ENCODE measurements at regions not wholly inside any gene's neighbourhood (a gene's known extent, or its start where the extent isn't known, plus 50 kb on each side); places are given as distances from the start of the nearest gene placed in this dataset.

DNA sequence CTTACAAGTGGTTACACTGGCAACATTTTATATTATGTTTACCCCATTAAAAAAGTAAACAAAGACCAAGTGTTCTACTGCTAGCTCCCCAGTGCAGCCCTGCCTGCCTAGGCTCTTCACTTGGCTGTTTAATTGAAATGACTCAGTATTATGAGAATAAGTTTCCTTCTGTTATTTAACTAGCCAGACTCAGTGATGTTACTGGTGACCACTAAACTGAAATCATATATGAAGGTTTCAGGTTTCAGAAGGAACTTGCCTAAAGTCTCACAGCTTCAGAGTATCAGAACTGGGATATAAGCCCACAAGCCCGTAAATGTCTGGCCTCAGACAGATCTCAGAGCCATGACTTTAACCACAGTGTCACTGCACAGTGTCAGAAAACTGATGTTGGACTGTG, 66.8 kb upstream of the EXOC4 start:
- H3K4me3 ChIP-seq (ENCODE audit: low read depth, low read length), result no peak overlapping the region
- no peak for DNase-seq (ENCODE audit: low read depth)

- DNase-seq (ENCODE audit: low read depth), result no peak
- no peak overlapping the region for H3K4me3 ChIP-seq (ENCODE audit: low read depth, low read length)
Measured at GRCh38 chr7:133190172-133190528, 62.7 kb upstream of the EXOC4 start.

DNA sequence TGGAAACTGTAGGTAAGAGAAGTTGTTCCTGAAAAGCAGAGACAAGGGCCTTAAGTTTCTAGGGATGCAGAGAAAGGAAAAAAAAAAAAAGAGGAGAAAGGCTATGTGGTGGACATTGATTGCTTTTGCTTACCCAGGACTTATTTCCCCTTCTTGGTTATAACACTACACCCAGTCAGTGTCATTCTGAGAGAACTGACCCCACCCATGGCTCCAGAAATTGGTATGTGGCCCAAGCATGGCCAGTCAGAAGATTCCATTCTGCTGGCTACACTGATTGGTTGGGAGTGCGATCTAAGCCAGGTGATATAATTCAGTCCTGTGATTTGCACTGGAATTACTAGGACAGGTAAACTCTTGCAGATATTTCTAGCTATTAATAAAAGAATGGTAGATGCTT, 62.2 kb upstream of the EXOC4 start:
- H3K4me3 ChIP-seq (ENCODE audit: low read depth, low read length), result no peak overlapping the region

GRCh38 chr7:133191787-133192186, 61.1 kb upstream of the EXOC4 start:
- no peak for DNase-seq (ENCODE audit: low read depth)
- no peak overlapping the region for H3K4me3 ChIP-seq (ENCODE audit: low read depth, low read length)

More for the DNA sequence above, 62.2 kb upstream of the EXOC4 start:
- no peak for DNase-seq (ENCODE audit: low read depth)

DNA sequence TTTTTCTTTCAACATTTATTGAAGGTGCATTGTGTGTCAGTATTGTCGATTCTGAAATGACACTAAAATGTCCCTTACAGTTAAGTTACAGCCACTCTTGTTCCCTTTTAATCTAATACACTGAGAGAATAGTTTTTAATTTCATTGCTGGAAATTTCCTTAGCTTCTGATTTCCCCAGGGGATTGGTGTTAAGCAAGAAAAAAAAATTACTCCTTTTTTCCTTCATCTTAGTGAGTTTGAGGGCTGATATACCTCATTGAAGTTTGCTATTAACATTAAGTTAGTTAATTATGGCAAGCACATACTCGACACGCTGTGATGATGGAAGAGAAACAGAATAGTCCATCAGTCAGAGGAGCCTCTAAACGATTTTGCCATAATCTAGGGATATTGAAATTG, 57.0 kb upstream of the EXOC4 start:
- no peak for DNase-seq (ENCODE audit: low read depth)
- no peak overlapping the region for H3K4me3 ChIP-seq (ENCODE audit: low read depth, low read length)

DNA sequence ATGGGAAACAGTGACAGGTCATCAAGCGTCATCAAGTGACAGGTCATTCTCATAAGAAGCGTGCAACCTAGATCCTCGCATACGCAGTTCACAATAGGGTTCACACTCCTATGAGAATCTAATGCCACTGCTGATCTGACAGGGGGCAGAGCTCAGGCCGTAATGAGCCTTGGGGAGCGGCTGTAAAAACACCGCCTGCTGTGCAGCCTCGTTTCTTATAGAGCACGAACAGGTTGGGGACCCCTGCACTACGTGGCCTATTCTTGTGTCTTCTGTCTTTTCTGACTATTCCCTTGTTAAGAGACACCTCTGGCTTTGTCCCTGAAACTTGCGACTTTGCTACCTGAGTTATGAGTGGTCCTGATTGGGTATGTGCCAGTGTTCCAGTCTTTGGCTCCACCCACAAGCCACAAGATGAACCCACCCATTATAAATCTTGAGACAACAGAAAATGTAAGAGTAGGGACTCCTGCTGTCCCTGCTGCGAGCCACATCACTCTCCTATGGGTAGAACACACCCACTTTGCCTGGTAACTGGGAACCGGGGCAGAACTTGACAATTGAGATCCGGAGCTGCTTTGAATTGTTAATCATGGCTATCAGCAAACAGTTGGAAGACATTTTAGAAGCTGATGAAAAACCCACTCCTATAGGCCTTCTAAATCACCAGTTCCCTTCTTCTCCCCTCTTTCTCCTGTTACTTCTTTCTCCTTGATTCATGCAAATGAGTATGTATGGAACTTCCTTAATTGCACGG, 55.8 kb upstream of the EXOC4 start:
- H3K4me3 ChIP-seq (ENCODE audit: low read depth, low read length), result no peak overlapping the region
- no peak for DNase-seq (ENCODE audit: low read depth)

DNA sequence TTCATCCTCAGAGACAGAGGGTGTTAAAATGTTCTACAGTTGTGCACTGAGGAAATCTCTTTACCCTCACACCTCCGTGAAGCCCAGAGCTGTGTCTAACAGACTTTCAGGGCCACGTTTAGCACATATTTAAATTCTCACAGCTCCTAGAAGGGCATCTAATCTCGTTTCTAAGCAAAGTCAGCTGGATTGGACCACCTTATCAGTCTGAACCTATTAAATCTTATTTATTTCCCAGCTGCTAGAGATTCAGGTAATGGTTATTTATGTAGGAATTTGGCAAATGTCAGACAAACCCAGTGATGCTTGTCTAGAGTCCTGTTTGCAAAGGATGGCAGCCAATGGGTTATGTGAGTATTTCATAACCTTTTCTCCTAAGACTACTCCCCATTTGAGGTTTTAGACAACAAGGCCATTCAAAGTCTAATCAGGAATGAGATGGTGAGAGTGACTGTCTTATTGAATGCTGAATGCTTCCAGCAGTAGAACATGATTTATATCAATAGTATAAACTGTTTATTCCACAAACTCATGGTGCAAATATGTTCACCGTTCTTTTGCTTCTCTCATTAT, 54.8 kb upstream of the EXOC4 start:
- DNase-seq (ENCODE audit: low read depth), result no peak
- H3K4me3 ChIP-seq (ENCODE audit: low read depth, low read length), result no peak overlapping the region

GRCh38 chr7:133199831-133200230, 53.0 kb upstream of the EXOC4 start:
- no peak for DNase-seq (ENCODE audit: low read depth)
- H3K4me3 ChIP-seq (ENCODE audit: low read depth, low read length), result no peak overlapping the region

GRCh38 chr7:133201470-133201869, 51.4 kb upstream of the EXOC4 start:
- no peak overlapping the region for H3K4me3 ChIP-seq (ENCODE audit: low read depth, low read length)
- no peak for DNase-seq (ENCODE audit: low read depth)

- DNase-seq (ENCODE audit: low read depth), result no peak
- no peak overlapping the region for H3K4me3 ChIP-seq (ENCODE audit: low read depth, low read length)
Measured at GRCh38 chr7:133202942-133203341, 49.9 kb upstream of the EXOC4 start.

Measured in skeletal muscle cell (primary cell).